BLaER1 (cell line): ENCODE measurements at regions not wholly inside any gene's neighbourhood (a gene's known extent, or its start where the extent isn't known, plus 50 kb on each side); places are given as distances from the start of the nearest gene placed in this dataset.
"Not testable (repeated sequence)": the region's sequence is repeated elsewhere in the genome, so short reads cannot be mapped to it uniquely, and the experiment has no call there.

Experiments used
- H3K27ac ChIP-seq: shearing (Covaris generic); formaldehyde crosslinking; 2 replicates; pipeline ENCODE4 v1.8.1; 2022
- H3K27me3 ChIP-seq: shearing (Covaris generic); formaldehyde crosslinking; 2 replicates; pipeline ENCODE4 v1.8.1; 2022
- H3K36me3 ChIP-seq: shearing (Covaris generic); formaldehyde crosslinking; 2 replicates; pipeline ENCODE4 v1.8.1; 2022
- H3K4me1 ChIP-seq: shearing (Covaris generic); formaldehyde crosslinking; 2 replicates; pipeline ENCODE4 v1.8.1; 2022
- H3K4me2 ChIP-seq: shearing (Covaris generic); formaldehyde crosslinking; 2 replicates; pipeline ENCODE4 v1.8.1; 2022
- H3K4me3 ChIP-seq: shearing (Covaris generic); formaldehyde crosslinking; 2 replicates; pipeline ENCODE4 v1.8.1; 2022
- H3K9ac ChIP-seq: shearing (Covaris generic); formaldehyde crosslinking; 2 replicates; pipeline ENCODE4 v1.8.1; 2022
- H3K9me3 ChIP-seq: shearing (Covaris generic); formaldehyde crosslinking; 2 replicates; pipeline ENCODE4 v1.8.1; 2022
- H4K20me1 ChIP-seq: shearing (Covaris generic); formaldehyde crosslinking; 2 replicates; pipeline ENCODE4 v1.8.1; 2022
- Cebpa-rat ChIP-seq: shearing (Covaris generic); IDR thresholded peaks from 2 replicates; pipeline ENCODE4 v1.8.1; 2022

GRCh38 chr22:34669001-34669400 lies 397.0 kb upstream of the ISX start:
- TF ChIP-seq Cebpa-rat: no peak
- Histone ChIP-seq H3K9ac (no peak overlapping the region), H4K20me1 (no peaks in the 10 kb centered on the region), H3K4me3 (no peak overlapping the region), H3K36me3 (no peaks in the 10 kb centered on the region), H3K27ac (no peak overlapping the region), H3K4me1 (no peaks in the 10 kb centered on the region), H3K27me3 (no peaks in the 10 kb centered on the region), H3K9me3 (no peaks in the 10 kb centered on the region), H3K4me2 (no peak overlapping the region)

GRCh38 chr22:34683031-34683430 lies 382.9 kb upstream of the ISX start:
- H3K4me1 ChIP-seq, H4K20me1 ChIP-seq, H3K9me3 ChIP-seq, H3K4me3 ChIP-seq, H3K4me2 ChIP-seq, H3K27ac ChIP-seq, H3K9ac ChIP-seq, H3K27me3 ChIP-seq, H3K36me3 ChIP-seq: not testable (repeated sequence)

GRCh38 chr22:34684278-34684677 lies 381.7 kb upstream of the ISX start:
- not testable (repeated sequence) for H4K20me1 ChIP-seq, H3K27me3 ChIP-seq, H3K4me3 ChIP-seq, H3K9me3 ChIP-seq, H3K4me1 ChIP-seq, H3K4me2 ChIP-seq, H3K36me3 ChIP-seq, H3K9ac ChIP-seq, H3K27ac ChIP-seq

GRCh38 chr22:34687116-34687515 lies 378.8 kb upstream of the ISX start:
- no peaks in the 10 kb centered on the region for H3K9me3 ChIP-seq
- no peak overlapping the region for H3K9ac ChIP-seq
- H3K4me3 ChIP-seq: no peak overlapping the region
- TF ChIP-seq Cebpa-rat: no peak
- no peaks in the 10 kb centered on the region for H4K20me1 ChIP-seq
- no peaks in the 10 kb centered on the region for H3K4me1 ChIP-seq
- no peak overlapping the region for H3K27ac ChIP-seq
- H3K27me3 ChIP-seq: no peaks in the 10 kb centered on the region
- H3K36me3 ChIP-seq: no peaks in the 10 kb centered on the region
- H3K4me2 ChIP-seq: no peak overlapping the region

GRCh38 chr22:34688825-34689224 lies 377.1 kb upstream of the ISX start:
- Histone ChIP-seq H4K20me1 (no peaks in the 10 kb centered on the region), H3K4me3 (no peak overlapping the region), H3K36me3 (no peaks in the 10 kb centered on the region), H3K27me3 (no peaks in the 10 kb centered on the region), H3K4me2 (no peak overlapping the region), H3K9ac (no peak overlapping the region), H3K9me3 (no peaks in the 10 kb centered on the region), H3K27ac (no peak overlapping the region), H3K4me1 (no peaks in the 10 kb centered on the region)
- no peak for TF ChIP-seq Cebpa-rat

GRCh38 chr22:34696557-34696956 lies 369.4 kb upstream of the ISX start:
- TF ChIP-seq Cebpa-rat: no peak
- Histone ChIP-seq H3K9ac (no peak overlapping the region), H3K4me3 (no peak overlapping the region), H3K4me1 (no peaks in the 10 kb centered on the region), H3K27ac (no peak overlapping the region), H3K9me3 (no peaks in the 10 kb centered on the region), H3K27me3 (no peaks in the 10 kb centered on the region), H3K36me3 (no peaks in the 10 kb centered on the region), H3K4me2 (no peak overlapping the region), H4K20me1 (no peaks in the 10 kb centered on the region)

GRCh38 chr22:34702279-34702678 lies 363.7 kb upstream of the ISX start:
- TF ChIP-seq Cebpa-rat: no peak
- no peaks in the 10 kb centered on the region for H3K36me3 ChIP-seq
- H3K4me3 ChIP-seq: no peak overlapping the region
- no peaks in the 10 kb centered on the region for H3K9me3 ChIP-seq
- H4K20me1 ChIP-seq: no peaks in the 10 kb centered on the region
- H3K4me1 ChIP-seq: no peaks in the 10 kb centered on the region
- no peaks in the 10 kb centered on the region for H3K27me3 ChIP-seq
- H3K9ac ChIP-seq: no peak overlapping the region
- H3K27ac ChIP-seq: no peak overlapping the region
- H3K4me2 ChIP-seq: no peak overlapping the region

GRCh38 chr22:34709641-34710040 lies 356.3 kb upstream of the ISX start:
- no peak overlapping the region for H3K27ac ChIP-seq
- TF ChIP-seq Cebpa-rat: no peak

GRCh38 chr22:34722901-34723300 lies 343.1 kb upstream of the ISX start:
- TF ChIP-seq Cebpa-rat: no peak
- no peaks in the 10 kb centered on the region for H3K4me1 ChIP-seq
- H3K27me3 ChIP-seq: no peaks in the 10 kb centered on the region
- no peak overlapping the region for H3K27ac ChIP-seq
- peaks cover 14% of the 10 kb centered on the region for H3K9me3 ChIP-seq
- H3K36me3 ChIP-seq: no peaks in the 10 kb centered on the region
- no peak overlapping the region for H3K4me3 ChIP-seq
- H4K20me1 ChIP-seq: no peaks in the 10 kb centered on the region
- no peak overlapping the region for H3K9ac ChIP-seq
- no peak overlapping the region for H3K4me2 ChIP-seq

More at GRCh38 chr22:34709641-34710040, 356.3 kb upstream of the ISX start:
- H3K36me3 ChIP-seq: no peaks in the 10 kb centered on the region
- H3K4me3 ChIP-seq: no peak overlapping the region
- H3K9ac ChIP-seq: no peak overlapping the region
- H3K4me1 ChIP-seq: no peaks in the 10 kb centered on the region
- H3K4me2 ChIP-seq: no peak overlapping the region
- H3K27me3 ChIP-seq: no peaks in the 10 kb centered on the region
- no peaks in the 10 kb centered on the region for H4K20me1 ChIP-seq
- no peaks in the 10 kb centered on the region for H3K9me3 ChIP-seq

GRCh38 chr22:34736081-34736480 lies 329.9 kb upstream of the ISX start:
- no peaks in the 10 kb centered on the region for H3K27me3 ChIP-seq
- TF ChIP-seq Cebpa-rat: no peak
- no peaks in the 10 kb centered on the region for H3K4me1 ChIP-seq
- H3K4me2 ChIP-seq: no peak overlapping the region
- H3K27ac ChIP-seq: no peak overlapping the region
- no peak overlapping the region for H3K4me3 ChIP-seq
- no peaks in the 10 kb centered on the region for H4K20me1 ChIP-seq
- no peaks in the 10 kb centered on the region for H3K9me3 ChIP-seq
- H3K36me3 ChIP-seq: no peaks in the 10 kb centered on the region
- no peak overlapping the region for H3K9ac ChIP-seq

GRCh38 chr22:34738661-34739400 lies 327.1 kb upstream of the ISX start:
- H3K4me3 ChIP-seq: no peak overlapping the region
- no peaks in the 10 kb centered on the region for H3K27me3 ChIP-seq
- H4K20me1 ChIP-seq: no peaks in the 10 kb centered on the region
- H3K27ac ChIP-seq: no peak overlapping the region
- no peaks in the 10 kb centered on the region for H3K36me3 ChIP-seq
- H3K9ac ChIP-seq: no peak overlapping the region
- no peak overlapping the region for H3K4me2 ChIP-seq
- H3K4me1 ChIP-seq: no peaks in the 10 kb centered on the region
- no peak for TF ChIP-seq Cebpa-rat
- H3K9me3 ChIP-seq: no peaks in the 10 kb centered on the region
